PC-3 (cell line): ENCODE measurements at regions not wholly inside any gene's neighbourhood (a gene's known extent, or its start where the extent isn't known, plus 50 kb on each side); places are given as distances from the start of the nearest gene placed in this dataset.

ENCODE experiments used
- EZH2 ChIP-seq: fragments of 300-600 bp; sonication (generic); IDR thresholded peaks from one replicate; pipeline ENCODE4 v1.6.1; 2017; ENCODE audit warnings: antibody characterized with exemption, mild to moderate bottlenecking, low read length; ENCODE audit not compliant: unreplicated experiment
- EZH2phosphoT487 ChIP-seq: fragments of 300-600 bp; sonication (generic); IDR thresholded peaks from 2 replicates; pipeline ENCODE4 v1.6.1; 2018; ENCODE audit warnings: mild to moderate bottlenecking, antibody characterized with exemption, low read length, borderline replicate concordance
- TF ChIP-seq, protein P1 (sequence below): fragments of 300-600 bp; sonication (generic); conservative IDR thresholded peaks from 2 replicates; pipeline ENCODE4 v1.5.1; 2017; ENCODE audit warnings: antibody characterized with exemption, low read depth, mild to moderate bottlenecking, low read length

DNA sequence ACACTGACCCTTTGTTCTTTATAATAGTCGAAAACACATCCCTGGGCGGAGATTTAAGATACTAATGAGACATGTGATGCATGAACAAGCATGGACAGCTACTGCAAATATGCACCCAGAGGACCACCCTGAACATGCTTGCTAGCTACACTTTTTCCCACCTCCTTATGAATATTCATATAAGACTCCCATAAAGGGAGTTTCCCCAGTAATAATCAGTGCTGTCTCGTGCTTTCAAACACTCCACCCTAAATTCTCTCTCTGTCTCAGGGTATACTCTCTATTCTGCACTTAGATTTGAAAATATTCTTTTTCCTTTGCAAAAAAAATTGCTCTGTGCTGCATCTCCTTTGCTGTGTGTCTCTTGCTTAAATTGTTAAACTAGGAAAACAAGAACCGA is 64.4 kb upstream of the CT45A1 start:
- TF ChIP-seq, protein P1, sequence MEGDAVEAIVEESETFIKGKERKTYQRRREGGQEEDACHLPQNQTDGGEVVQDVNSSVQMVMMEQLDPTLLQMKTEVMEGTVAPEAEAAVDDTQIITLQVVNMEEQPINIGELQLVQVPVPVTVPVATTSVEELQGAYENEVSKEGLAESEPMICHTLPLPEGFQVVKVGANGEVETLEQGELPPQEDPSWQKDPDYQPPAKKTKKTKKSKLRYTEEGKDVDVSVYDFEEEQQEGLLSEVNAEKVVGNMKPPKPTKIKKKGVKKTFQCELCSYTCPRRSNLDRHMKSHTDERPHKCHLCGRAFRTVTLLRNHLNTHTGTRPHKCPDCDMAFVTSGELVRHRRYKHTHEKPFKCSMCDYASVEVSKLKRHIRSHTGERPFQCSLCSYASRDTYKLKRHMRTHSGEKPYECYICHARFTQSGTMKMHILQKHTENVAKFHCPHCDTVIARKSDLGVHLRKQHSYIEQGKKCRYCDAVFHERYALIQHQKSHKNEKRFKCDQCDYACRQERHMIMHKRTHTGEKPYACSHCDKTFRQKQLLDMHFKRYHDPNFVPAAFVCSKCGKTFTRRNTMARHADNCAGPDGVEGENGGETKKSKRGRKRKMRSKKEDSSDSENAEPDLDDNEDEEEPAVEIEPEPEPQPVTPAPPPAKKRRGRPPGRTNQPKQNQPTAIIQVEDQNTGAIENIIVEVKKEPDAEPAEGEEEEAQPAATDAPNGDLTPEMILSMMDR = no peak
- TF ChIP-seq EZH2 (no peak), EZH2phosphoT487 (no peak)
